IPS DF 6.9 (cell line): ENCODE measurements at regions not wholly inside any gene's neighbourhood (a gene's known extent, or its start where the extent isn't known, plus 50 kb on each side); places are given as distances from the start of the nearest gene placed in this dataset.

Experiments
- DNase-seq: peaks from one replicate; pipeline ENCODE4 v3.0.0-alpha.2; 2013; ENCODE audit warnings: low read depth, low spot score
- H3K27ac ChIP-seq: one replicate; pipeline ENCODE4 v1.5.1; 2013; ENCODE audit warnings: low read length, control low read depth
- H3K27me3 ChIP-seq: 2 replicates; pipeline ENCODE4 v1.6.1; 2013; ENCODE audit warnings: mild to moderate bottlenecking, low read length; ENCODE audit not compliant: control insufficient read depth, insufficient read depth
- H3K36me3 ChIP-seq: 2 replicates; pipeline ENCODE4 v1.6.1; 2013; ENCODE audit warnings: low read length; ENCODE audit not compliant: control insufficient read depth, insufficient read depth
- H3K4me1 ChIP-seq: 2 replicates; pipeline ENCODE4 v1.6.1; 2013; ENCODE audit warnings: low read length; ENCODE audit not compliant: control insufficient read depth, insufficient read depth
- H3K4me3 ChIP-seq: 2 replicates; pipeline ENCODE4 v1.5.1; 2013; ENCODE audit warnings: mild to moderate bottlenecking, low read length
- H3K9me3 ChIP-seq: 2 replicates; pipeline ENCODE4 v1.6.1; 2013; ENCODE audit warnings: low read length, inconsistent platforms; ENCODE audit not compliant: control insufficient read depth, insufficient read depth
- WGBS: extraction: QIAGEN DNeasy Blood & Tissue Kit; methylation state at CpG from one replicate; pipeline ENCODE4 v1.1.7; 2013; ENCODE audit warnings: mixed read lengths, missing lambda C conversion rate; ENCODE audit not compliant: insufficient read length, insufficient coverage; 5-methylcytosine and 5-hydroxymethylcytosine counted together

- Histone ChIP-seq H3K36me3 (no peaks in the 10 kb centered on the region), H3K27me3 (no peaks in the 10 kb centered on the region), H3K4me3 (no peak overlapping the region), H3K27ac (no peak overlapping the region), H3K9me3 (no peaks in the 10 kb centered on the region), H3K4me1 (no peaks in the 10 kb centered on the region)
- WGBS = no CpG with 5 or more reads among the region's 1 CpG
- DNase-seq = no peak
Observed at GRCh38 chr4:57655342-57655741, 545.2 kb upstream of the IGFBP7 start.

- no peaks in the 10 kb centered on the region for H3K27me3 ChIP-seq
- H3K9me3 ChIP-seq = no peaks in the 10 kb centered on the region
- H3K4me1 ChIP-seq = no peaks in the 10 kb centered on the region
- DNase-seq = no peak
- no CpG with 5 or more reads among the region's 2 CpGs for WGBS
- H3K27ac ChIP-seq = no peak overlapping the region
- H3K4me3 ChIP-seq = no peak overlapping the region
- no peaks in the 10 kb centered on the region for H3K36me3 ChIP-seq
Observed at GRCh38 chr4:57652779-57653178, 542.6 kb upstream of the IGFBP7 start.

- WGBS = no CpG with 5 or more reads among the region's 8 CpGs
- Histone ChIP-seq H3K27me3 (no peaks in the 10 kb centered on the region), H3K4me1 (peaks cover 4% of the 10 kb centered on the region; the same call in 1 of the 2 replicates), H3K27ac (no peak overlapping the region), H3K9me3 (no peaks in the 10 kb centered on the region), H3K4me3 (no peak overlapping the region), H3K36me3 (no peaks in the 10 kb centered on the region)
- no peak for DNase-seq
Observed at GRCh38 chr4:57640391-57641100, 530.4 kb upstream of the IGFBP7 start.

GRCh38 chr4:57639561-57640382, 529.6 kb upstream of the IGFBP7 start:
- H3K4me3 ChIP-seq = no peak overlapping the region
- no CpG with 5 or more reads among the region's 8 CpGs for WGBS
- no peaks in the 10 kb centered on the region for H3K27me3 ChIP-seq
- no peak overlapping the region for H3K27ac ChIP-seq
- no peaks in the 10 kb centered on the region for H3K9me3 ChIP-seq
- peaks cover 4% of the 10 kb centered on the region; the same call in 1 of the 2 replicates for H3K4me1 ChIP-seq
- no peaks in the 10 kb centered on the region for H3K36me3 ChIP-seq
- DNase-seq = no peak

GRCh38 chr4:57635910-57636309, 525.7 kb upstream of the IGFBP7 start:
- Histone ChIP-seq H3K9me3 (no peaks in the 10 kb centered on the region), H3K4me3 (no peak overlapping the region), H3K27me3 (no peaks in the 10 kb centered on the region)

GRCh38 chr4:57633212-57633859, 523.2 kb upstream of the IGFBP7 start:
- WGBS = no CpG with 5 or more reads among the region's 3 CpGs

More at GRCh38 chr4:57635910-57636309, 525.7 kb upstream of the IGFBP7 start:
- Histone ChIP-seq H3K27ac (no peak overlapping the region), H3K4me1 (peaks cover 4% of the 10 kb centered on the region; the same call in 1 of the 2 replicates), H3K36me3 (no peaks in the 10 kb centered on the region)
- no peak for DNase-seq

GRCh38 chr4:57632564-57632963, 522.4 kb upstream of the IGFBP7 start:
- Histone ChIP-seq H3K36me3 (no peaks in the 10 kb centered on the region), H3K4me1 (no peaks in the 10 kb centered on the region), H3K9me3 (no peaks in the 10 kb centered on the region), H3K27ac (no peak overlapping the region), H3K4me3 (no peak overlapping the region), H3K27me3 (no peaks in the 10 kb centered on the region)
- DNase-seq = no peak
- WGBS = no CpG with 5 or more reads among the region's 2 CpGs

More at GRCh38 chr4:57633212-57633859, 523.2 kb upstream of the IGFBP7 start:
- Histone ChIP-seq H3K9me3 (no peaks in the 10 kb centered on the region), H3K27me3 (no peaks in the 10 kb centered on the region), H3K27ac (no peak overlapping the region), H3K4me1 (no peaks in the 10 kb centered on the region), H3K36me3 (no peaks in the 10 kb centered on the region), H3K4me3 (no peak overlapping the region)
- DNase-seq = no peak

- DNase-seq = no peak
- WGBS = no CpG with 5 or more reads among the region's 4 CpGs
- Histone ChIP-seq H3K9me3 (no peaks in the 10 kb centered on the region), H3K27ac (no peak overlapping the region), H3K36me3 (no peaks in the 10 kb centered on the region), H3K27me3 (no peaks in the 10 kb centered on the region), H3K4me1 (no peaks in the 10 kb centered on the region), H3K4me3 (no peak overlapping the region)
Observed at GRCh38 chr4:57631147-57631546, 521.0 kb upstream of the IGFBP7 start.

GRCh38 chr4:57628004-57628403, 517.8 kb upstream of the IGFBP7 start:
- H3K27ac ChIP-seq = no peak overlapping the region
- H3K9me3 ChIP-seq = no peaks in the 10 kb centered on the region
- H3K4me3 ChIP-seq = no peak overlapping the region
- DNase-seq = no peak
- no peaks in the 10 kb centered on the region for H3K27me3 ChIP-seq
- no peaks in the 10 kb centered on the region for H3K36me3 ChIP-seq
- no CpG with 5 or more reads among the region's 5 CpGs for WGBS
- no peaks in the 10 kb centered on the region for H3K4me1 ChIP-seq

- no peak overlapping the region for H3K27ac ChIP-seq
- no peaks in the 10 kb centered on the region for H3K4me1 ChIP-seq
- H3K9me3 ChIP-seq = no peaks in the 10 kb centered on the region
- H3K36me3 ChIP-seq = no peaks in the 10 kb centered on the region
- no peak for DNase-seq
- H3K4me3 ChIP-seq = no peak overlapping the region
- H3K27me3 ChIP-seq = no peaks in the 10 kb centered on the region
- WGBS = no CpG with 5 or more reads among the region's 5 CpGs
Observed at GRCh38 chr4:57614257-57614932, 504.2 kb upstream of the IGFBP7 start.
